Liver (tissue), 3 donors: ENCODE measurements at regions not wholly inside any gene's neighbourhood (a gene's known extent, or its start where the extent isn't known, plus 50 kb on each side); places are given as distances from the start of the nearest gene placed in this dataset.

Experiments used
- TAF1 ChIP-seq: conservative IDR thresholded peaks from 2 replicates; pipeline ENCODE4 v1.6.1; 2016; ENCODE audit warnings: antibody characterized with exemption, mild to moderate bottlenecking
- YY1 ChIP-seq: IDR thresholded peaks from 2 replicates; pipeline ENCODE4 v1.6.1; 2016; ENCODE audit warnings: antibody characterized with exemption, mild to moderate bottlenecking
- TF ChIP-seq, protein P1 (sequence below): fragments of 150-350 bp; IDR thresholded peaks from 2 replicates; pipeline ENCODE4 v1.5.1; 2017; ENCODE audit warnings: improper control_type of control experiment, low read depth, low read length; ENCODE audit not compliant: missing input control
- TF ChIP-seq, protein P2 (sequence below): IDR thresholded peaks from 2 replicates; pipeline ENCODE4 v1.6.1; 2016; ENCODE audit warnings: antibody characterized with exemption
- TF ChIP-seq, protein P3 (sequence below): IDR thresholded peaks from 2 replicates; pipeline ENCODE4 v1.6.1; 2016; ENCODE audit warnings: antibody characterized with exemption, mild to moderate bottlenecking
- donor health status: healthy.
- donor health status: healthy.

DNA sequence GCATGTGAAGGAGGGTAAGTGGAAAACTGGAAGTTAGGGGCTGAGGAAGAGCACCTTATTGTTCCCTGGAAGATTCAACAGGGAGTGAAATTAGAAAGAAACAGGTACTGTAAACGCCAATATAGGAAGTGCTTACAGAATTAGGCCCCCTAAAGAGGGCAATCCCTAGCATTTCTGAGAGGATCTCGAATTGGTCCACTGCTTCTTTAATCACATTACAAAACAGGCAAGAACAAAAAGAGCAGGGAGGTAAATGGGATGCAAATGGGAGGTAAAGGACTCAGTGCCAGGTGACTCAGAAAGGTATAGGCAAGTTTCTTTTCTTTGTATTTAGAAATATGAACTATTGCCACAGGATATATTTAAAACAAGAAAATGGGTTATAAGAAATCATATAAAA is 116.4 kb upstream of the FANCL start:
- TF ChIP-seq, protein P1, sequence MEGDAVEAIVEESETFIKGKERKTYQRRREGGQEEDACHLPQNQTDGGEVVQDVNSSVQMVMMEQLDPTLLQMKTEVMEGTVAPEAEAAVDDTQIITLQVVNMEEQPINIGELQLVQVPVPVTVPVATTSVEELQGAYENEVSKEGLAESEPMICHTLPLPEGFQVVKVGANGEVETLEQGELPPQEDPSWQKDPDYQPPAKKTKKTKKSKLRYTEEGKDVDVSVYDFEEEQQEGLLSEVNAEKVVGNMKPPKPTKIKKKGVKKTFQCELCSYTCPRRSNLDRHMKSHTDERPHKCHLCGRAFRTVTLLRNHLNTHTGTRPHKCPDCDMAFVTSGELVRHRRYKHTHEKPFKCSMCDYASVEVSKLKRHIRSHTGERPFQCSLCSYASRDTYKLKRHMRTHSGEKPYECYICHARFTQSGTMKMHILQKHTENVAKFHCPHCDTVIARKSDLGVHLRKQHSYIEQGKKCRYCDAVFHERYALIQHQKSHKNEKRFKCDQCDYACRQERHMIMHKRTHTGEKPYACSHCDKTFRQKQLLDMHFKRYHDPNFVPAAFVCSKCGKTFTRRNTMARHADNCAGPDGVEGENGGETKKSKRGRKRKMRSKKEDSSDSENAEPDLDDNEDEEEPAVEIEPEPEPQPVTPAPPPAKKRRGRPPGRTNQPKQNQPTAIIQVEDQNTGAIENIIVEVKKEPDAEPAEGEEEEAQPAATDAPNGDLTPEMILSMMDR = no peak
- TF ChIP-seq, protein P2, sequence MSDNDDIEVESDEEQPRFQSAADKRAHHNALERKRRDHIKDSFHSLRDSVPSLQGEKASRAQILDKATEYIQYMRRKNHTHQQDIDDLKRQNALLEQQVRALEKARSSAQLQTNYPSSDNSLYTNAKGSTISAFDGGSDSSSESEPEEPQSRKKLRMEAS = no peak
- TF ChIP-seq TAF1 = no peak
- TF ChIP-seq, protein P3, sequence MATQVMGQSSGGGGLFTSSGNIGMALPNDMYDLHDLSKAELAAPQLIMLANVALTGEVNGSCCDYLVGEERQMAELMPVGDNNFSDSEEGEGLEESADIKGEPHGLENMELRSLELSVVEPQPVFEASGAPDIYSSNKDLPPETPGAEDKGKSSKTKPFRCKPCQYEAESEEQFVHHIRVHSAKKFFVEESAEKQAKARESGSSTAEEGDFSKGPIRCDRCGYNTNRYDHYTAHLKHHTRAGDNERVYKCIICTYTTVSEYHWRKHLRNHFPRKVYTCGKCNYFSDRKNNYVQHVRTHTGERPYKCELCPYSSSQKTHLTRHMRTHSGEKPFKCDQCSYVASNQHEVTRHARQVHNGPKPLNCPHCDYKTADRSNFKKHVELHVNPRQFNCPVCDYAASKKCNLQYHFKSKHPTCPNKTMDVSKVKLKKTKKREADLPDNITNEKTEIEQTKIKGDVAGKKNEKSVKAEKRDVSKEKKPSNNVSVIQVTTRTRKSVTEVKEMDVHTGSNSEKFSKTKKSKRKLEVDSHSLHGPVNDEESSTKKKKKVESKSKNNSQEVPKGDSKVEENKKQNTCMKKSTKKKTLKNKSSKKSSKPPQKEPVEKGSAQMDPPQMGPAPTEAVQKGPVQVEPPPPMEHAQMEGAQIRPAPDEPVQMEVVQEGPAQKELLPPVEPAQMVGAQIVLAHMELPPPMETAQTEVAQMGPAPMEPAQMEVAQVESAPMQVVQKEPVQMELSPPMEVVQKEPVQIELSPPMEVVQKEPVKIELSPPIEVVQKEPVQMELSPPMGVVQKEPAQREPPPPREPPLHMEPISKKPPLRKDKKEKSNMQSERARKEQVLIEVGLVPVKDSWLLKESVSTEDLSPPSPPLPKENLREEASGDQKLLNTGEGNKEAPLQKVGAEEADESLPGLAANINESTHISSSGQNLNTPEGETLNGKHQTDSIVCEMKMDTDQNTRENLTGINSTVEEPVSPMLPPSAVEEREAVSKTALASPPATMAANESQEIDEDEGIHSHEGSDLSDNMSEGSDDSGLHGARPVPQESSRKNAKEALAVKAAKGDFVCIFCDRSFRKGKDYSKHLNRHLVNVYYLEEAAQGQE = no peak
- no peak for TF ChIP-seq YY1
